C4-2B (cell line): ENCODE measurements at regions not wholly inside any gene's neighbourhood (a gene's known extent, or its start where the extent isn't known, plus 50 kb on each side); places are given as distances from the start of the nearest gene placed in this dataset.

Source experiments
- H3K27ac ChIP-seq: fragments of 450-650 bp; 2 replicates; pipeline ENCODE4 v1.5.1; 2017
- ZFX ChIP-seq: fragments of 450-650 bp; IDR thresholded peaks from 2 replicates; pipeline ENCODE4 v1.6.1; 2017
- TF ChIP-seq, protein P1 (sequence below): fragments of 450-650 bp; conservative IDR thresholded peaks from 2 replicates; pipeline ENCODE4 v1.5.1; 2017; ENCODE audit warnings: mild to moderate bottlenecking

- no peak overlapping the region for H3K27ac ChIP-seq
- TF ChIP-seq ZFX: no peak
These were observed 483.6 kb upstream of the VRK2 start for GRCh38 chr2:57563015-57563414.

GRCh38 chr2:57567245-57567644, 479.4 kb upstream of the VRK2 start:
- no peak for TF ChIP-seq ZFX
- TF ChIP-seq, protein P1, sequence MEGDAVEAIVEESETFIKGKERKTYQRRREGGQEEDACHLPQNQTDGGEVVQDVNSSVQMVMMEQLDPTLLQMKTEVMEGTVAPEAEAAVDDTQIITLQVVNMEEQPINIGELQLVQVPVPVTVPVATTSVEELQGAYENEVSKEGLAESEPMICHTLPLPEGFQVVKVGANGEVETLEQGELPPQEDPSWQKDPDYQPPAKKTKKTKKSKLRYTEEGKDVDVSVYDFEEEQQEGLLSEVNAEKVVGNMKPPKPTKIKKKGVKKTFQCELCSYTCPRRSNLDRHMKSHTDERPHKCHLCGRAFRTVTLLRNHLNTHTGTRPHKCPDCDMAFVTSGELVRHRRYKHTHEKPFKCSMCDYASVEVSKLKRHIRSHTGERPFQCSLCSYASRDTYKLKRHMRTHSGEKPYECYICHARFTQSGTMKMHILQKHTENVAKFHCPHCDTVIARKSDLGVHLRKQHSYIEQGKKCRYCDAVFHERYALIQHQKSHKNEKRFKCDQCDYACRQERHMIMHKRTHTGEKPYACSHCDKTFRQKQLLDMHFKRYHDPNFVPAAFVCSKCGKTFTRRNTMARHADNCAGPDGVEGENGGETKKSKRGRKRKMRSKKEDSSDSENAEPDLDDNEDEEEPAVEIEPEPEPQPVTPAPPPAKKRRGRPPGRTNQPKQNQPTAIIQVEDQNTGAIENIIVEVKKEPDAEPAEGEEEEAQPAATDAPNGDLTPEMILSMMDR: no peak
- no peak overlapping the region for H3K27ac ChIP-seq

DNA sequence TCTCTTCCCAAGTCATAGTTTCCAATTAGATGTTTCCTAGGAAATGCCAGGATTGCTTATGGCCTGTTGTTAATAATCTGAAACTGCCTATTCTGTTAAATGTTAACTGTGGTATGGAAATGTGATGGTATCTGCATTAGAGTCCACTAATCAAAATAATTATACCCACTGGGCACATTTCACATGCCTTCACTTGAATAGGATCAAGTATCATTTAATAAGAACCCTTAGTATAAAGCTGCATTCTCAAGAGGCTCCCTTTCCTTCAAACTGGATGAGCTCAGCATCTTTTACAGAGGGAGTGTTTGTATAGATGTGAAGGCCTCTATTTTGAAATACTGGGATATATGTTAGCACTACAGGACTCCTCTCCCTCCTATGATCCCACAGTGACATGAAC, 477.2 kb upstream of the VRK2 start:
- no peak overlapping the region for H3K27ac ChIP-seq
- TF ChIP-seq, protein P1: no peak
- TF ChIP-seq ZFX: no peak

- H3K27ac ChIP-seq: no peak overlapping the region
- TF ChIP-seq ZFX: no peak
- TF ChIP-seq, protein P1: no peak
These were observed 475.6 kb upstream of the VRK2 start for GRCh38 chr2:57570961-57571360.

- TF ChIP-seq, protein P1: no peak
- no peak for TF ChIP-seq ZFX
These were observed 470.8 kb upstream of the VRK2 start for GRCh38 chr2:57575700-57576268.

GRCh38 chr2:57576983-57577382, 469.6 kb upstream of the VRK2 start:
- TF ChIP-seq ZFX: no peak
- TF ChIP-seq, protein P1: no peak
- H3K27ac ChIP-seq: no peak overlapping the region

More at GRCh38 chr2:57575700-57576268, 470.8 kb upstream of the VRK2 start:
- no peak overlapping the region for H3K27ac ChIP-seq

DNA sequence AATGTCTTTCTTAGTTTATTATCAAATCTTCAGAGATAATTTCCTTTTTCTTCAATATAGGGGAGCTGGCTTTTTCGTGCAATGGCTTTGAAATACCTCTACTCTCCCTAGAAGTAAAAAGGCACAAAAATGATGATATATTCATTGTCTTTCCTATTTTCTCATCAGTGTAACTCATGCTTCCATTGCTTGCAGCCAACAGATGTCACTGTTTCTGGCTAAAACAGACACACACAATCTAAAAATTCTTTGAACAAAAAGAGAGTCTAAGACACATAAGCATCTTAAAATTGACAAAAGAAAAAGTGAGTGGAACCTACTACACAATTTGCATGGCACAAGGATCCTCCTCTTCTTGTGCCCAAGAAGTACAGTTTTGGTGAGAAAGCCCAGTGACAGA, 448.7 kb upstream of the VRK2 start:
- no peak for TF ChIP-seq ZFX
- TF ChIP-seq, protein P1: no peak

DNA sequence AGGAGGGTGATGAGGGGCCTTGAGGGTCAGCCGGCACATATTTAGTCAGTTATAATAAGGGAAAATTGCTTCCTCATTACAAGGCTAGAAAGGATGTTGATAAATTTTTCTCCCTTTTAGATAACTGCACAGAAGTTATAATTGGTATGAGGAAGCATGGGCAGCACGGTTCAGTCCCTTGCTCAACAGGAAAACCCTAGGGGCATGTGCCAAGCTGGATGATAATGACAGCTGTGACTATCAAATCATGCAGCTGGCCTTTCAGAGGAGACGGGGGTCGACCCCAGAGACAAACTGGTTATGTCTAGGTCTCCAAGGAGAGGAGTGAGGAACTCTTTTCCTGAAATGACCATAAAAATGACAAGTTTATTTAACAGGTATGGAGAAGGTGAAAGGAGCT, 448.1 kb upstream of the VRK2 start:
- no peak overlapping the region for H3K27ac ChIP-seq
- no peak for TF ChIP-seq ZFX
- TF ChIP-seq, protein P1: no peak

More for the DNA sequence above, 448.7 kb upstream of the VRK2 start:
- no peak overlapping the region for H3K27ac ChIP-seq
